Peyer's patch (tissue), 4 donors: ENCODE measurements at regions not wholly inside any gene's neighbourhood (a gene's known extent, or its start where the extent isn't known, plus 50 kb on each side); places are given as distances from the start of the nearest gene placed in this dataset.

ENCODE experiments used
- POLR2A ChIP-seq, 2 donors: fragments of 450-650 bp; IDR thresholded peaks; one replicate each; pipeline ENCODE4 v1.5.1; 2017; ENCODE audit warnings: antibody characterized with exemption in 2 of 2, mild to moderate bottlenecking in 2 of 2, moderate library complexity in 2 of 2
- TF ChIP-seq, protein P1 (sequence below), 6 experiments: fragments of 450-650 bp in 4 of 6; fragments of 200-600 bp in 2 of 6; sonication (generic) in 1 of 6; IDR thresholded peaks; one replicate each; pipeline ENCODE4 v1.5.1; 2017 to 2019; ENCODE audit warnings: antibody characterized with exemption in 6 of 6, mild to moderate bottlenecking in 3 of 6, moderate library complexity in 1 of 6

- TF ChIP-seq, protein P1, sequence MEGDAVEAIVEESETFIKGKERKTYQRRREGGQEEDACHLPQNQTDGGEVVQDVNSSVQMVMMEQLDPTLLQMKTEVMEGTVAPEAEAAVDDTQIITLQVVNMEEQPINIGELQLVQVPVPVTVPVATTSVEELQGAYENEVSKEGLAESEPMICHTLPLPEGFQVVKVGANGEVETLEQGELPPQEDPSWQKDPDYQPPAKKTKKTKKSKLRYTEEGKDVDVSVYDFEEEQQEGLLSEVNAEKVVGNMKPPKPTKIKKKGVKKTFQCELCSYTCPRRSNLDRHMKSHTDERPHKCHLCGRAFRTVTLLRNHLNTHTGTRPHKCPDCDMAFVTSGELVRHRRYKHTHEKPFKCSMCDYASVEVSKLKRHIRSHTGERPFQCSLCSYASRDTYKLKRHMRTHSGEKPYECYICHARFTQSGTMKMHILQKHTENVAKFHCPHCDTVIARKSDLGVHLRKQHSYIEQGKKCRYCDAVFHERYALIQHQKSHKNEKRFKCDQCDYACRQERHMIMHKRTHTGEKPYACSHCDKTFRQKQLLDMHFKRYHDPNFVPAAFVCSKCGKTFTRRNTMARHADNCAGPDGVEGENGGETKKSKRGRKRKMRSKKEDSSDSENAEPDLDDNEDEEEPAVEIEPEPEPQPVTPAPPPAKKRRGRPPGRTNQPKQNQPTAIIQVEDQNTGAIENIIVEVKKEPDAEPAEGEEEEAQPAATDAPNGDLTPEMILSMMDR (IDR thresholded peaks at IDR 0.05) = no peak
- TF ChIP-seq POLR2A (IDR thresholded peaks at IDR 0.05) = no peak
Measured at GRCh38 chr6:105802703-105803102, 283.4 kb upstream of the PRDM1 start.
